Stimulated activated CD4-positive, alpha-beta T cell treated with anti-CD3 and anti-CD28 coated beads, Interleukin-1b, Interleukin-23, amount 100 ng/mL, for 24 hours (primary cell): ENCODE measurements at regions not wholly inside any gene's neighbourhood (a gene's known extent, or its start where the extent isn't known, plus 50 kb on each side); places are given as distances from the start of the nearest gene placed in this dataset.

Experiments
- DNase-seq, 4 experiments: peaks; one replicate each; pipeline ENCODE4 v3.0.0-alpha.2; 2020; ENCODE audit warnings: low read depth in 4 of 4, low spot score in 1 of 4

DNA sequence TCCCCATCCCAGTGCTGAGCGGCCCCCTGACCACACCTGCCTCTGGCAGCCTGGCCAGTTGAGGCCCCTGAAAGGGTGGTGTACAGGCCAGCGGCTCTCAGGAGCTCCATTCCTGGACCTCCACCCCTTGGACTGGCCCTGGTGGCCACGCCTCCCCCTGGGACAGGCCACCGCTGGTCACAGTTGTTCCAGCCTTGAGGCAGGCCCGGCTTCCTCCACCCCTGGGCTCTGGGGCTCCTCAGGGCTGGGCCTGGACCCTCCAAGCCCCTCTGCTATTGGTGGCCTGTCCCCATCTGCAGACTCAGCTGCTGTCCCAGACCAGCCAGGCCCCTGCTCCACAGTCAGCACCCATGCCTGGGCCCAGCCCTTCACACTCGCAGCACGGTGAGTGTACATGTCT lies 93.2 kb upstream of the NKX1-1 start:
- no peak for DNase-seq

DNA sequence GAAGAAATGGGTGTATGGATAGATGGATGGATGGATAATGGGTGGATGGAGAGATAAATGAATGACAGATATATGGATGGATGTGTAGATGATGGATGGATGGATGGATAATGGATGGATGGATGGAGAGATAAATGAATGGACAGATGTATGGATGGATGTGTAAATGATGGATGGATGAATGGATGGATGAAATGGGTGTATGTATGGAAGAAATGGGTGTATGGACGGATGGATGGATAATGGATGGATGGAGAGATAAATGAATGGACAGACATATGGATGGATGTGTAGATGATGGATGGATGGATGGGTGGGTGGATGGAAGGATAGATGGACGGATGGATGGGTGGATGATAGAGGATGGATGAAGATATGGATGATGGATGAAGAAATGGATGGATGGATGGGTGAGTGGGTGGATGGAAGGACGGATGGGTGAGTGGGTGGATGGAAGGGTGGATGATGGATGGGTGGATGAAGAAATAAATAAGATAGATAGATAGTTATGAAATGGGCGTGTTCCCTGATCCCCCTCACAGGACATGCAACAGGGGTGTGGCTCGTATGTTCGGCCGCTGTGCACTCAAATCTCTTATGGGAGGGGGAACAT lies 91.1 kb upstream of the NKX1-1 start:
- no peak for DNase-seq

- DNase-seq = no peak
These were observed 89.9 kb upstream of the NKX1-1 start for GRCh38 chr4:1496116-1496642.

- no peak for DNase-seq
These were observed 89.3 kb upstream of the NKX1-1 start for GRCh38 chr4:1495416-1496115.

- DNase-seq = no peak
These were observed 88.4 kb upstream of the NKX1-1 start for GRCh38 chr4:1494416-1495315.

DNA sequence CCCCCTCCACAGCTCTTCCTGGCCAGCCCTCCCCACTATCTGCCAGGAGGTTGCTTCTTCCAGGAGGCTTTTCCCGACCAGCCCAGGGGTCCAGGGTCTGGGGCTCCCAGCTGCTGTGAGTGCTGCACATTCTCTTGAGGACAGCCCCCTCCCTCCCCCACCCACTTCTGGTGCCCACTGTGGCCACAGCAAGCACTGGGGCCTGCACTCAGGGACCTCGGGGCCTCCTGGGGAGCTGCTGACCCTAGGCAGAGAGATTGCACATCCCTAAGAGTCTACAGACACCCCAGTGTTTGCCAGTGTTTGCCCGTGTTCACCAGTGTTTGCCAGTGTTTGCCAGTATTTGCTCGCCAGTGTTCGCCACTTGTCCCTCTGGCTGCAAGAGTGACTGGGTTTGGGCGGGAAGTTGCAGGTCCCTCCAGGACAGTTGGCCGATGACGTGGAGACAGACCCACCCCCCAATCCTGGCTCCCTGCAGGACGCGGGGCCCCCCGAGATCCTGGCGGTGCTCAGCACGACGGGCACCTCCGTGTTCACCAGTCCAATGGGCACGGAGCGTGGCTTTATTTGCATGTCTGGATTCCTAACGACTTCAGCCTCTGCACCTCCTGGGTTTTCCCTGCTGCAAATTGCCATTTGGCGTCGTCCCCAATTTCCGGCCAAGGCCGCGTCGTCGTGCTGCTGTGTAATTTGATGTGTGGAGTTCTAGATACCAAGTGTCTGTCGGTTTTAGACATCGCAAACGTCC lies 87.5 kb upstream of the NKX1-1 start:
- DNase-seq = no peak

DNA sequence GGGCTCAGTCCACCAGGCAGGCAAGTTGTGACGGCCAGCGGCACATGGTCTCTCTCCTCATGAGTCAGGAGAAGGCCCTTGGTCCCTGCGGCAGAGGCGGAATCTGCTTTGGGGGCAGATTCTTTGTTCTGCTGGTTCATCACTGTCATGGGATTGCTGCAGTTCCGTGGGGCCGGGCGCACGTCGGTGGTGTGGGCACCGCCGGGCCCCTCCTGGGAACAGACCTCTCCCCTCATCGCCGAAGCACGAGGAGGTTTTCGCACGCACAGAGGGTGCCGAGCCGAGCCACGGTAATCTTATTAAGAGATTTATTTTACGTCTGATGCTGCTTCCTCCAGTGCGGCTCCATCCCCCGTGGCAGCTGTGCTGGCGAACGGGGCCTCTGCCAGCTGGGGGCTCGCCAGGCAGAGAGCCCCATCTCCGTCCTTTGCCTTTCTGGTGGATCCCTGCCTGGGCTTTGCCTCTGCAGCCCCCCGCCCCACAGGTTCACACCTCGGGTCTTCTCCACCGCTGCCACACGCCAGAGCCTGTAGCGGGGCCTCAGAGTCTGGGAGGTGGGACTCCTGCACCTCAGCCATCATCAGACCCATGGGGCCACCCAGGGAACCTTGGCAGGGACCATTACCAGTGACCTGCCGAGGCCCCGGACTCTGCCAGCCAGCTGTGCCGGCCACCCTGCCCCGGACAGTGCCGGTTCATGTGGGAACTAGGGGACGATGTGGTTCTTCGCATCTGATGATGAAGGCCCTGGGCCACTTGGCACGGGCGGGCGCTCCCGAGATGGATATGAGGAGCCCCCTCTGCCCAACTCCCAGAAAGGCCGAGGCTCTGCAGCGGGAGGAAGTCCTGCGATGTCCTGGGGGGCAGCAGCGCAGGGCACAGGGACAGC lies 86.7 kb upstream of the NKX1-1 start:
- DNase-seq = no peak

DNA sequence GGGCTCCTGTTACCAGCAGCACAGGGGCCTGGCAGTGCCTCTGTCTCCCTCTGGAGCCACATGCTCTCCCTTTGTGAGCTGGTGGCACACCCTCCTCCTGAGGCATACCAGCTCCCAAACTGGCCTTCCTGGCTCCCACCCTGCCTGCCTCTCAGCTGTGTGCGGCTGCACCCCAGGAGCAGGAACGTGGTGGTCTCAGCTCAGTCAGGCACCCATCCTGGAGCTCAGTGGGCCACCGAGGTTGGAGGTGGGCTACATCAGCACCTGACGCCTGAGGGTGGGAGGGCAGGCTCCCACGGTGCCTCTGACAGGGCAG lies 85.9 kb upstream of the NKX1-1 start:
- DNase-seq = no peak

DNA sequence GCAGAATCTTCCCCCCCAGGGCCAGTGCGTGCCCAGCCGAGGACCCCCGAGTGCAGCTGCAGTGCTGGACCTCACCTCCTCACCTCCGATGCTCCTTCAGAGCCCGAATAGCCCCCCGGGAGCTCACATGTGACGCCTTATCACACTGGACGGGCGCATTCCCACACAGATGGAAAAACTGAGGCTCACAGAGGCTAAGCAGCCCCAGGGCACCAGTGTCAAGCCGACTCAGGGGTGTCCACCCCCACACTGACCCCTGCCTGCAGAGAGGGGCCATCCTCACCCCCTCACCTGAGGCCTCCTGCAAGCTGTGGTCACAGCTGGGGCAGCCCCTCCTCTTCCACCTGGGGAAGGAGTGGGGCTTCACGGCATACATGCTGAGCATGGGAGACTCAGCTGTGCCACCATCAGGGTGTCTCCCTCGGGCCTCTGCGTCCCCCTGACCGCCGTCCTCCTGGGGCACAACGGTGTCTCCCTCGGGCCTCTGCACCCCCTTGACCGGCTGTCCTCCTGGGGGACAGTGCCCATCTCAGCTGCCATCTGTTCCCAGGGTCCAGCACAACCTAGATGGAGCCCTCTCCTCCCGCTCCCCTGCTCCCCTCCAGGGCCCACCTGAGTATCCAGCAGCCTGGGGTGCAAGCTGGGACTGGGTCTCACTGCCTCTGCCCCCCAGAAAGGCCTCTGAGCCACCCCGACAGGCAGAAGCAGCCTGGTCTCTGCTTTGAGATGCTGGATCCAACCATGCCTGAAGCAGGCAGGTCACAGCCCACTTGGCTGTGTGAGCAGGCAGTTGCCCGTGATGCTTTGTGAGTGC lies 85.3 kb upstream of the NKX1-1 start:
- DNase-seq = no peak

GRCh38 chr4:1490654-1491327 lies 84.5 kb upstream of the NKX1-1 start:
- DNase-seq = no peak

DNA sequence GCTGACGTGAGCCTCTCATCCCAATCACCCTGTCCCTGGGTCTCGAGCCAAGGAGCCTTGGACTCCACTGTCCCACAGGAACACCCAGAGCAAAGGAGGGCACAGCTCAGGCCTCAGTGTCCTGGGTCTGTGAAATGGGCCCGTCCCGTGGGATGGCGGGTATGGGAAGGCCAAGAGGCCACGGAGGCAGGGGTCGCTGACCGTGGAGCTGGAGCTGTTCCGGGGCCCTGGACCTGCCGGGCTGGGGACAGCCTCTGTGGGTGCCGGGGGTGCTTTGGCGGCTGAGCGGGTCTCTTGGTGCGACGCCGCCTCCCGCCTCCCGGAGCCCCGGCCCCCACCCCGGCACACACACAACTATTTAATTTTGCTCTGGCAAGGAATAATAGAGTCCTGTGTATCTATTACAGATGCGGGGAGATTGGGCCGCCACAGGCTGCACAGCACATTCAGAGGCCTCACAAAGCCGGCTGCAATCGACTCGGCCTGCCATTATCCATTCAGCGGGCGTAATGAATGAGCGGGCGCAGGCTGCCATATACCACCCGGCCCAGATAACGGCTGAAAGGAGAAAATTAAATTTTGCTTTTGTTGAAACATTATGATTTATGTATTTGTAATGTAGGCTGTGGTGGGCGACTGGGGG lies 83.9 kb upstream of the NKX1-1 start:
- DNase-seq = no peak

DNA sequence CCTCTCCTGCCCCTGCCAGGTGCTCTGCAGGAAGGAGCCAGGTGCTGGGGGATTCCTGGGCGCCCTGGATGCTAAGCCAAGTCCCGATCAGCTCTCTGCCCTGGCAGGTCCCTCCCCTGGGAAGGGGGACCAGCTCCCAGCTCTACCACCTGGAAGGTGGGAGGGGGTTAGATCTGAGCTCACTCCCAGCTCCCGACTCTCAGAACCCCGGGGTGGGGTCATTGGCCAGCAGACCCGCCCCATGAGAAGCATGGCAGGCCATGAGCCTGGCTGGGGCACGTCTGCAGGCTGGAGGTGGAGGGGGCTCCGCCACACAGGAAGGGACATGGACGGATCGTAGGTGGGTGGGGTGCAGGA lies 83.4 kb upstream of the NKX1-1 start:
- DNase-seq = no peak

GRCh38 chr4:1488831-1489638 lies 82.8 kb upstream of the NKX1-1 start:
- DNase-seq = no peak

GRCh38 chr4:1488357-1488756 lies 82.1 kb upstream of the NKX1-1 start:
- DNase-seq = no peak

DNA sequence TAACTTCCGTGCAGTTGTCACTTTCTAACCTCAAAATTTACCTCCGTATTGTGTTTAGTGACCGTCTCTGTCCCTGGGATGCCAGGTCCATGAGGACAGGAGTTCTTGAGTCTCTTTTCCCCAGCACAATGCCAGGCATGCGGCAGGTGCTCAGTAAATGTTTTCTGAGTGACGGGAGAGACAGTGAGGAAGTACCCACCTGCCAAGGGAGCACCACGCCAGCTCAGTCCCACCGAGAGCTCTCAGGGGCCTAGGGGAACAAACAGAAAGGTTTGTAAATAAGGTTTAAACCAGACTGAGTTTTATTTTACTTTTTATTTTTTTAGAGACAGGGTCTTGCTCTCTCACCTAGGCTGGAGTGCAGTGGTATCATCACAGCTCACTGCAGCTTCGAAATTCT lies 81.5 kb upstream of the NKX1-1 start:
- DNase-seq = no peak

- DNase-seq = no peak
These were observed 80.9 kb upstream of the NKX1-1 start for GRCh38 chr4:1487106-1487505.

GRCh38 chr4:1485280-1485679 lies 79.0 kb upstream of the NKX1-1 start:
- DNase-seq = no peak

DNA sequence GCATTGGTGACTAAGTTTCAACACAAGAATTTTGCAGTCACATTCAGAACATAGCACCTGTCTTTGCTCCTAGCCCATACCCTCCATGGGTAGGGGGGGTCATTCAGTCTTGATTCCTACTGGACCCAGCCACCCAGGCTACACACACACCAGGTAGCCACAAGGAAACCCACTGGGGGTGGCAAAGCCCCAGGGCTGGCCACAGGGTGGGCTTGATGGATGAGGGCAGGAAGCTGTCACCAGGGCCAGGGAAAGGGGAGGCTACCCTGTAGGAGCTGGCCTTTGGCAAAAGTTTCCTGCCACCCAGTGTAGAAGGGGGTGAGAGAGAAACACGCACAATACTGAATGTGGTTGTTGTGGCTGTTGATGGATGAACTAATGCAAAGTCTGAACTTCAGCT lies 74.5 kb upstream of the NKX1-1 start:
- DNase-seq = no peak
